Dedifferentiated amniotic fluid mesenchymal stem cell (primary cell): ENCODE measurements at regions not wholly inside any gene's neighbourhood (a gene's known extent, or its start where the extent isn't known, plus 50 kb on each side); places are given as distances from the start of the nearest gene placed in this dataset.
"Not testable (repeated sequence)": the region's sequence is repeated elsewhere in the genome, so short reads cannot be mapped to it uniquely, and the experiment has no call there.

ENCODE experiments used
- DNase-seq: peaks from one replicate; pipeline ENCODE4 v3.0.0-alpha.2; 2016; ENCODE audit errors: extremely low spot score

GRCh38 chr4:58406762-58407161 is 1296.6 kb upstream of the IGFBP7 start:
- no peak for DNase-seq

DNA sequence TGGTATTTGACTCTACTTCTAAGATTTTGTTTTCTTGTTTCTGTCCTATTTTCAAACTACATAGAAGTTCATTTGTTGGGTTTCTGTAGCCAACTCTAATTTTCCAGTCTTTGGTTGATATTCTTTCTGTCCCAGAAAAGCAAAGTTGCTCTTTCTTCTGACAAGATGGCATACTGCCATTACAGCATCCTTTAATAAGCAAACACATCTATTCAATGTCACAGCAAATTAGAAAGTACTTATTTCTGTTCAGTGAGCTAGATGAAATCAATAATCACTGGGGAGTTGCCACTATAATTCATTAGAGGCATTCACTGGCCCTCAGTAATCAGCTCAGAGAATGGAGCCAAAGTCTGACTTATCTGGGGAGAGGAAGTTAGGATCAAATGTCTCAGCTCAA is 1258.0 kb upstream of the IGFBP7 start:
- no peak for DNase-seq

GRCh38 chr4:58360354-58361133 is 1250.4 kb upstream of the IGFBP7 start:
- DNase-seq: no peak

DNA sequence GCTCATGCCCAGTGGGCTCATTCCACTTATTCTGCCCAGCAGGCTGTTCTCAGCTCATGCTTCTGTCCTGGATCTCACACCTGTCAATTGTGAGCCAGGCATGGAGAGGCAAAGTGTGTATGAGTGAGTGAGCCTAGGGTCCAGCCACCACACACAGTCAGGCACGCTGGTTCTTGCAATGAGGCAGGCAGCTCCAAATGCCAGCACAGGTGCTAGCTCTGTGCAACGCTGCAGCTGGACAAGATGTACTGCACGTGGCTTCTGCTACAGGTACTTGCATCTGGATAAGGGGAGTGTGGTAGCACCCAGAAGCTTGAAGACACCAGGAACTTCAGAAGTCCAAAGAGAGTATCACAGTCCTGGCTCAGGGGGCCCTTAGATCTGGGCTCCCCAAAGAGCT is 1249.4 kb upstream of the IGFBP7 start:
- no peak for DNase-seq

GRCh38 chr4:58357947-58358346 is 1247.8 kb upstream of the IGFBP7 start:
- no peak for DNase-seq

DNA sequence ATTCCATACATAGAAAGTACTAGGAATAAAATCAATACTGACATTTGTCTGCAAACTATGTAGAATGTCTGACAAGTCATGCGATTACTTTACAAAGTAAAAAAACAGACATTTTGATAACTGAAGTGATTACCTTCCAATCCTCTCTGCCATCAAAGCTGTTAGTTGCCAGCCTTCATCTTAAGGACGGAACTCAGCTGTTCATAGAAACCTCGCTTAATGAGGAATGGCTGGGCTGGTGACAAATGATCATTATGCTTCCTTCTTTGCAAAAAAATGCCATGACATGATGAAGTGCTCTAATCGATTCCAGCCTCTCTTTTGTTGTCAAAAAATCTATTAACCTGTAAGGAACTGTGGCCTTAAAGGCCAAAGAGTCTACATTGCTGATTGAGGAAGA is 1214.9 kb upstream of the IGFBP7 start:
- no peak for DNase-seq

DNA sequence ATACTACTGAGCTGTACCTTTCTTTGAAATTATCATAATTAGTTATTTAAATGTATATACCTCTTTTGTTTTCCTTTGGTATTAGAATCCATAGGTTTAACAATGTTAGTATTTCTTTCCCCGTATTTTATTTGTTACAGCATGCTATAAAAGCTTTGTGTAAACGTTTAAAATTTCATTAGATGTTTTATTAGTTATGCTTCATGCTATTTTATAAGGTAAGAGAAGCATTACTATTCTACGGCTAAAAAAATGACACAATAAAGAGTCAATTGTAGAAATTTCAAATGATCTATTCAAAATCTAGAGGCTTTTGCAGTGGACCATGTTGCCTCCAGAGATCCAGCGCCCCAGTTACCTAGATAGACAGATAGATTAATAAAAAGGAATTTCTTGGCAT is 1203.3 kb upstream of the IGFBP7 start:
- DNase-seq: no peak

DNA sequence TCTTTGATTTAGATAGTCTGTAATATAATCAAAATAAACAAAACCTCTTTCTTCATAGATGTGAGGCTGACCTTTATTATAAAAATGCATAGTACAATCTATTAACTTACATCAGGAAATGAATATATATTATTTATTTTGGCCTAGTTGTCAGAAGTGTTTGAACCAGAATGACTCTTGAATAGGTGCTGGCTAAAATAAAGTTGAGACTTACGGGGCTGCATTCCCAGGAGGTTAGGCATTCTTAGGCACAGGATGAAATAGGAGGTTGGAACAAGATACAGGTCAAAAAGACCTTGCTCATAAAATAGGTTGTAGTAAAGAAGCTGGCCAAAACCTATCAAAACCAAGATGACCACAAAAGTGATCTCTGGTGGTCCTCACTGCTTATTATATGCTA is 1193.3 kb upstream of the IGFBP7 start:
- DNase-seq: no peak

DNA sequence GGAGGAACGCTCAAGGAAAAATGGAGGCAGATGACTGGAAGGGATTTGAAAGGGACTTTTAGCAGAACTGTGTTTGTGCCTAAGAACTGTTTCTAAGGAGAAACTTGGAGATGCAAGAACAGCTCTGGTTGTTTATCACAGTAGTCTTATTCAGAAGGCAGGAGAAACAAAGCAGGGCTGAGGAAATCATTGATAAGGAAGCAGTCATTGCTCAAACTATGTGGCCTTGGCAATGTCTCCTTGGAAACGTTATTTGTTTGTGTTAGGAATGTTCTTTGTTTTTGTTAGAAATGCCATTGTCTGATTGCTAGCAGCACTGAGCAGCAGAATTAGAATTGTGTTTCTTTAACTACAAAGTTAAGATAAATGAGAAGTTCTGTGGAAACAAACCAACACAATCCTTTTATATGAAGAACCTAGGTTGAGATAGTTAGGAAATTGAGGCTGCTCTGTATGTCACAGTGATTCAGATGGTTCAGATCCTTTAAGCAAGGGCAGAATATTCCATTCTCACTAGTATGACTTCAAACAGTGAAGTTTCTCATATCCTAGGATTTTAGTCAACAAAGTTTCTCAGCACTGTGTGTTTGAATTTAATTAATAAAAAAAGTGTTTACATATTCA is 1191.3 kb upstream of the IGFBP7 start:
- DNase-seq: no peak

DNA sequence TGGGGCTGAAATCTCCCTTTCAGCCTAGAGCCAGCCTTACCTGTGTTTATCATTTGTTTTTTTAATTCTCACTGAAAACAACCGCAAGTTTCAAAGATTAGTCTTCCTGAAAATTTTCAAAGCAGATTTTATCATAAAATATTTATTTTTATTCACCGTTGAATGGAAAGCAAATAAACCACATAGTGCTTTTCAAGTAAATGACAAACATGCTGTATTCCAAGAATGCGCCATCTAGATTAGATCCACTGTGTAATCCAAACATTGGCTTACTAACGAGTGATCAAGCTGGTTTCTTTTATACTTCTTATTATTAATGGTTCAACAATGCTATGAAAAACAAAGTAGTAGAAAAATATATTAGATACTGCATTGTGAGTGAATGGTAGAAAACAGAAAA is 1176.2 kb upstream of the IGFBP7 start:
- no peak for DNase-seq

- not testable (repeated sequence) for DNase-seq
Observed at GRCh38 chr4:58280928-58281327, 1170.7 kb upstream of the IGFBP7 start.

- DNase-seq: no peak
Observed at GRCh38 chr4:58275856-58276255, 1165.7 kb upstream of the IGFBP7 start.

- no peak for DNase-seq
Observed at GRCh38 chr4:58274553-58274952, 1164.4 kb upstream of the IGFBP7 start.

- DNase-seq: no peak
Observed at GRCh38 chr4:58272311-58272710, 1162.1 kb upstream of the IGFBP7 start.

DNA sequence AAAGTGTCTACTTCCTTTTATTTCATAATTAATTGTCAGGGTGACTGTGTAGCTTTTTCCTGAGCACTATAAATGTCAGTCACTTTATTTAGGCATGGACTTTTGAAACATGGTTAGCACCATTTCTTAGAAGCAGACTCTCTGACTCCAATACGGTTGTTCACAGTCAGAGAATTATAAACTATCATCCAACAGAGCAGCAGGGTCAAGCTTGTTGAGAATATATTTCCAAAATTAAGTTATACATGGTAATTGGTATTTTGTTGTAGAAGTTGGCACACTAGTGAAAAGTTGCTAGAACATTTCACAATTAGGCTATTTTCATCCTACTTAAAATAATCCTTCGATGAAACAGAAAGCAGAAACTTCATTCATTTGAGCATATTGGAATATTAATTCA is 1155.5 kb upstream of the IGFBP7 start:
- no peak for DNase-seq

GRCh38 chr4:58261526-58261925 is 1151.3 kb upstream of the IGFBP7 start:
- no peak for DNase-seq

GRCh38 chr4:58254291-58254690 is 1144.1 kb upstream of the IGFBP7 start:
- no peak for DNase-seq

DNA sequence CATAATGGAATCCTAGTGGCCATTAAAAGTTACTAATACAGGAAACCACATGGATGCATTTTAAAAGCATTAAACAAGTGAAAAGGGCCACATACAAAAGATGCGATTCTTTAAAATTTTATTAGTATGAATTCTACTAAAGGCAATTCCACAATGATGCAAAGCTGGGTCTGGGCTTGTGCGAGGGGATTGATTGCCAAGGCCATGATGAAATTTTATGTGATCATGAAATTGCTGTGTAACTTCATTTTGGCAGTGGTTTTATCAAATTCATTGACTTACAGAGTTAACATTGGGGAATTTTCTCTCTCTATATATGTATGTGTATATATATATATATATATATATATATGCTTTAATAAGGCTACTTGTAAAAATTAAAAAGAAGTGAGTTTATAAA is 1142.5 kb upstream of the IGFBP7 start:
- no peak for DNase-seq

- no peak for DNase-seq
Observed at GRCh38 chr4:58247792-58248191, 1137.6 kb upstream of the IGFBP7 start.

DNA sequence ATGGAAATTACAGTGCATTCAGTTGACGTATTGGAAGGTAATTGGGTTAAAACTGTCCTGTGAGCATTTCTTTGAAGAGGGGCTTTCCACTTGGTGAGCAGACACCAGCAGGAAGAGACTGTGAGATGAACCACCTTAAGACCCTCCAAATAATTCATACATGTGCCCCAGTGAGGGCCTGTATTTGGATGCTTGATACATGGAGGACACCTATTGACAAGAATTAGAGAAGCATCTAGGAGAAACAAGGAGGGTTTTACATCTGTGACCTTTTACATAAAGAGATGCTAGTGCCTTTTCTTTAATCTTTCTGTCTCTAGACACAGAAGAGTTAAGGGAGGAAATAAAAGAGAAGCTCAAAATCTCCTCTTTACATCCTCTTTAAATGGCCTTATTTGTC is 1115.3 kb upstream of the IGFBP7 start:
- DNase-seq: no peak

DNA sequence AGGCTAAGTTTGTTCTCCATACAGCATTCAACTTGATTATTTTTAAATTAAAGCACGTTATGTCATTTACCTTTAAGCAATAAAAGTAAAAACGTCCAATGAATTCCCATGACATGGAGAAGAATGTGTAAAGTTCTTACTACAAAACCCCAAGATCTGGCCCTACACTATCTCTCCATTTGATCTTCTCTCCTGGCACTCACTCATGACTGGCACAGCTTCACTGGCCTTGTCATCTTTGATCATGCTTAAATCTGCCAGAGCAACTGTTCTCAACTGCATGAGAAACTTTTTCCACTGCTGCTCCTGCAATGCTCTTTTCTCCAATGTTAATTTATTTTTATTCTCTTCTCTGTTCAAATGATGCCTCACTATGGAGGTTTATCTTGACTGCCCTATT is 1109.0 kb upstream of the IGFBP7 start:
- no peak for DNase-seq

GRCh38 chr4:58216461-58216860 is 1106.3 kb upstream of the IGFBP7 start:
- DNase-seq: no peak

DNA sequence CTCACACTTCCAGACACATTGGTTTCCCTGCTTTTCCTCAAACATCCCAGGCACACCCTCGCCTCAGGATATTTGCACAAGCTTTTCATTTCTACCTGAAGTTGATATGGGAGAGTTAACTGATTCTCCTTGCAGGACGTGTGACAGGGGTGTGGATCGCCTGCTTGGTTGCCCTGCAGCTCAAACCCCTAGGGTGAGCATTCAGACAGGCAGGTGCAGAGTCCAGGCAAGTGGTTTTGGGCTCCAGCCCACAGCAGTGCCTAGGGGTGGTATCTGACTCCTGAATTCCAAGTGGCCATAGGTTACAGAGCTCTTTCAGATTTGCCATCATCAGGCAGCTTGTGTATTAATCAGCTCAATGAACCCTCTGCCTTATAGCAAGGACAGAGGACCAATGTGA is 1104.2 kb upstream of the IGFBP7 start:
- no peak for DNase-seq

GRCh38 chr4:58209551-58209950 is 1099.4 kb upstream of the IGFBP7 start:
- DNase-seq: no peak
